Right atrium auricular region (tissue), 2 donors: ENCODE measurements at regions not wholly inside any gene's neighbourhood (a gene's known extent, or its start where the extent isn't known, plus 50 kb on each side); places are given as distances from the start of the nearest gene placed in this dataset.

Source experiments
- DNase-seq: peaks from one replicate; pipeline ENCODE4 v3.0.0-alpha.2; 2019; ENCODE audit warnings: low spot score
- H3K27ac ChIP-seq, 2 donors: fragments of 200-600 bp; sonication (generic); 1 replicate in 1 of 2; 2 replicates in 1 of 2; pipeline ENCODE4 v1.5.1; 2016 to 2019
- H3K27me3 ChIP-seq, 2 donors: fragments of 200-600 bp; sonication (generic); one replicate each; pipeline versions ENCODE4 v1.5.1 to v1.6.0; 2017 to 2019
- H3K36me3 ChIP-seq: fragments of 200-600 bp; sonication (generic); one replicate; pipeline ENCODE4 v1.5.1; 2016
- H3K4me1 ChIP-seq, 2 donors: fragments of 200-600 bp; sonication (generic); one replicate each; pipeline versions ENCODE4 v1.5.1 to v1.6.0; 2017 to 2019
- H3K4me3 ChIP-seq, 2 donors: fragments of 200-600 bp; sonication (generic); 1 replicate in 1 of 2; 2 replicates in 1 of 2; pipeline ENCODE4 v1.5.1; 2017 to 2019; ENCODE audit warnings: mild to moderate bottlenecking in 1 of 2, moderate library complexity in 1 of 2
- H3K9me3 ChIP-seq, 2 donors: fragments of 200-600 bp; sonication (generic); one replicate each; pipeline ENCODE4 v1.5.1; 2019
- TF ChIP-seq, protein P1 (sequence below), 2 donors: fragments of 200-600 bp; sonication (generic); IDR thresholded peaks; one replicate each; pipeline ENCODE4 v1.5.1; 2019; ENCODE audit warnings: antibody characterized with exemption in 2 of 2

DNA sequence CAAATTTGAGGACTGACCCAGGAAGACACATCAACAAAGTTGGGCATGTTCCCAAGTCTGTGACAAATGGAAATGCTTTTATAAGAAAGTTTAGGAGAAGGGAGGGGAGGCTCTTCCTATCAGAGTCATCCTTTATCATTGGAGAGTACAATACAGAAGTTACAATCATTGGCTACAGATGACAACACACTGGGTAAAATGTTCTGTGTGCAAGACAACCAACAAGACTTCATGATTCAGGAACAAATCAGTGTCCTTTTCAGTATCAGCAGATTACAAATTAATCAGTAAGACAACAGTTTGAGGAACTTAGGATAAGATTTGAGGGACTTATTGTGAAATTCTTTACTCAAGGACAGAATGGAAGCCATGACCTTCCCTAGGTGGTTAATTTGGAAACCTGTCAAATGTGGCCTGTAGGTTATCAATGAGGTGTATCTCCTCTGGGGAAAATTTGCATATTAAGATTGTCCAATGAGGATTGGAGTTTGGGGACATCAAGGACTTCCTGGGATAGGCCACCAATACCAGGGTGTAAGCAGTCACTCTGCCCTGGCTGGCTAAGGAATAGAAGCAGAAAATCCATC is 274.4 kb upstream of the RORA start:
- TF ChIP-seq, protein P1, sequence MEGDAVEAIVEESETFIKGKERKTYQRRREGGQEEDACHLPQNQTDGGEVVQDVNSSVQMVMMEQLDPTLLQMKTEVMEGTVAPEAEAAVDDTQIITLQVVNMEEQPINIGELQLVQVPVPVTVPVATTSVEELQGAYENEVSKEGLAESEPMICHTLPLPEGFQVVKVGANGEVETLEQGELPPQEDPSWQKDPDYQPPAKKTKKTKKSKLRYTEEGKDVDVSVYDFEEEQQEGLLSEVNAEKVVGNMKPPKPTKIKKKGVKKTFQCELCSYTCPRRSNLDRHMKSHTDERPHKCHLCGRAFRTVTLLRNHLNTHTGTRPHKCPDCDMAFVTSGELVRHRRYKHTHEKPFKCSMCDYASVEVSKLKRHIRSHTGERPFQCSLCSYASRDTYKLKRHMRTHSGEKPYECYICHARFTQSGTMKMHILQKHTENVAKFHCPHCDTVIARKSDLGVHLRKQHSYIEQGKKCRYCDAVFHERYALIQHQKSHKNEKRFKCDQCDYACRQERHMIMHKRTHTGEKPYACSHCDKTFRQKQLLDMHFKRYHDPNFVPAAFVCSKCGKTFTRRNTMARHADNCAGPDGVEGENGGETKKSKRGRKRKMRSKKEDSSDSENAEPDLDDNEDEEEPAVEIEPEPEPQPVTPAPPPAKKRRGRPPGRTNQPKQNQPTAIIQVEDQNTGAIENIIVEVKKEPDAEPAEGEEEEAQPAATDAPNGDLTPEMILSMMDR (IDR thresholded peaks at IDR 0.05) = no peak
- Histone ChIP-seq H3K36me3 (no peaks in the 10 kb centered on the region), H3K9me3 (no peaks in the 10 kb centered on the region), H3K27ac (no peak overlapping the region), H3K27me3 (no peaks in the 10 kb centered on the region), H3K4me3 (no peak overlapping the region), H3K4me1 (no peaks in the 10 kb centered on the region)
- DNase-seq = no peak

DNA sequence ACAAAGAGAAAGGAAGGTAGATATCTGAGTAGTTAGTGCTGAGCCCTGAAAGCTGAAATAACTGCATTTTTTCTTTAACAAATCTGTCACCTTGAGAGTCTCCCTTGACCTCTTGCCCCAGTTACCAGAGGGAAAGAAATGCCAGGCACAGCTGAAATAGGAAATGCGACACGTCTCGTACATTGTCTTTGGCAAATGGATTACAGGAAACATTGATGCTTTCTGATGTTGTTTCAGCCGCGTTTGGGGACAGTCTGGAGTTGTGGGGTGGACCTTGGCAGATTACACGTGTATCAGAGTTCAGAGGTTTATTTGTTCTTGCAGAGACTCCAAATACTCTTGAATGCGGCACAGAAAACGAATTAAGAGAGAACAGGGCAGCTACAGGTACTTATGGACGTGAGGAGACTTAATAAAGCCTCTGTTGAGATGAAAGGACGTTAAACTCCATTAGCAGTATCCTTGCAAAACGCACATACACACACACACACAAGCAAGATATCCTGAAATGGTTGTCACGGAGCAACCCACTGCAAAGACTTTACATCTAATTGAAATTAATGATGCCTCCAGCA is 272.8 kb upstream of the RORA start:
- Histone ChIP-seq H3K9me3 (no peaks in the 10 kb centered on the region), H3K4me1 (no peaks in the 10 kb centered on the region), H3K36me3 (no peaks in the 10 kb centered on the region), H3K27ac (no peak overlapping the region), H3K4me3 (no peak overlapping the region), H3K27me3 (no peaks in the 10 kb centered on the region)
- TF ChIP-seq, protein P1 (IDR thresholded peaks at IDR 0.05) = no peak
- DNase-seq = no peak

DNA sequence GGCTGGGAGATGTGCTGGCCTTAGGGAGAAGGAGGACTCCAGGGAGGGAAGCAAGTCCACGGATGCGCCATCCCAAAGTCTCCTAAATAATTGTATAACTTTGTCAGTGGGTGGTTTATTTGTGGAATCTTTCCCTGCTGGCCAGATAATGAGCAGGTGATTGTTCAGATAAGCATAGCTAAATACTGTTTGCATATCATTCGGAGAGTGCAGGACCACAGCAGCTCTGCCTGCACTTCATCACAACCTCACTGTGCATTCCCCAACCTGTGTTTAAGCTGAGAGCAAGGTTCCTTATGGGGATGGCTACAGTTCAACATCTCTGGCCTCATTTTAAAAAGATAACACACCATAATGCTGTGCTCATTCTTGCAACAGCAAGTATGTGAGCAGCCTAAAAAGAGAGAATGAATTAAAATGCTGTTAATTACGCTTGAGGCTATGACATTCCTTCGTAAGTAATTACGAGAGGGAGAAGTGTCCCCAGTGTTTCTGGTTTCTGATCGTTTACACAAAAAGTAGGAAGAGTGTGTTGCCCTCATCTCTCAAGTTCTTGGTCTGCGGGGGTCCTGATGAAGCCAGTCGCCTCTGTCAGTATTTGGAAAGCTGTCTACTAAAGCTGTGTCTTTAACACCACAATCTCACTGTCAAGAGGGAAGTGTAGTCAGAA is 272.0 kb upstream of the RORA start:
- H3K36me3 ChIP-seq = no peaks in the 10 kb centered on the region

DNA sequence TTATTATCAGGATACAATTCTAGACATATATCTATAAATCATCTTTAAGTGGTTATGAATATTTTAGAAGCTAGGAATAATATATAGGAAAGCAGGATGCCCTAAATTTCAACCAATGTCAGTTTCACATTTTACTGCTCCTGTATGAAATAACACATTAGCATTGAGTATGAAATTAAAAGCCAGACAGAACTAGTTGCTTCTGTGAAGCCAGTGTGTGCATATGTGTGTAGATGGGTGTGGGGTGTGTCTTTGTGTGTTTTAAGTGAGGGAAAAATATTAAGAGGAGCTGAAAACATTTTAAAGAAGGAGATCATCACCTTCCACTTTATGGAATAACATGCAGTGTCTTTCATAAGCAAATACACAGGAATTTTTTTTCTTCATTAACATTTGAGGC is 271.4 kb upstream of the RORA start:
- no peak overlapping the region for H3K4me3 ChIP-seq
- DNase-seq = no peak
- no peak overlapping the region for H3K27ac ChIP-seq
- no peaks in the 10 kb centered on the region for H3K4me1 ChIP-seq
- no peaks in the 10 kb centered on the region for H3K27me3 ChIP-seq
- H3K36me3 ChIP-seq = no peaks in the 10 kb centered on the region
- no peaks in the 10 kb centered on the region for H3K9me3 ChIP-seq
- TF ChIP-seq, protein P1 (IDR thresholded peaks at IDR 0.05) = no peak

More for the DNA sequence above, 272.0 kb upstream of the RORA start:
- Histone ChIP-seq H3K27ac (no peak overlapping the region), H3K27me3 (no peaks in the 10 kb centered on the region), H3K4me3 (no peak overlapping the region), H3K4me1 (no peaks in the 10 kb centered on the region), H3K9me3 (no peaks in the 10 kb centered on the region)
- TF ChIP-seq, protein P1 (IDR thresholded peaks at IDR 0.05) = no peak
- DNase-seq = no peak

DNA sequence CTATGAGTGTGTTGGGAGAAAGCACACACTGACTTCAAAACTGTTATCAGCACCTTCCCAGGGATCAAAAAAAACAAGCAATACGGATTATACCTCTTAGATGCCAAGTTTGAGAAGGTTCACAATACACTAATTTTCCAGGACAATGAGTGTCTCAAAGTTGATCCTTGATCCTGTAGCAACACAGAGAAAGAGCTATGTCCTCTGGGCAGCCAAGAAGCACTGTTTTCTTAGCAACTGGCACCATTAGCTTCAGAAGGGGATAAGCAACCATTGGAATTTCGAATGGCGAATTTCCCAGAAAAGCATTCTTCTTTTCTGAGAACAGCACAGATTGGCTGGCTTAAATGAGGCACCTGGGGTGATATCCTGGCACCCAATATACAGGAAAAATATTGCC is 270.3 kb upstream of the RORA start:
- H3K4me3 ChIP-seq = no peak overlapping the region
- TF ChIP-seq, protein P1 (IDR thresholded peaks at IDR 0.05) = no peak
- no peaks in the 10 kb centered on the region for H3K9me3 ChIP-seq
- DNase-seq = no peak
- H3K36me3 ChIP-seq = no peaks in the 10 kb centered on the region
- no peak overlapping the region for H3K27ac ChIP-seq
- H3K4me1 ChIP-seq = no peaks in the 10 kb centered on the region
- no peaks in the 10 kb centered on the region for H3K27me3 ChIP-seq
